HG02571 (cell line): ENCODE measurements at regions not wholly inside any gene's neighbourhood (a gene's known extent, or its start where the extent isn't known, plus 50 kb on each side); places are given as distances from the start of the nearest gene placed in this dataset.
"Not testable (repeated sequence)": the region's sequence is repeated elsewhere in the genome, so short reads cannot be mapped to it uniquely, and the experiment has no call there.

ENCODE experiments used
- ATAC-seq: cut with Tn5 transposase; IDR thresholded peaks from one replicate; pipeline ENCODE4 v1.9.1; 2021; ENCODE audit warnings: mild to moderate bottlenecking, moderate library complexity; ENCODE audit not compliant: unreplicated experiment

GRCh38 chrX:40943093-40943641 is 142.1 kb upstream of the USP9X start:
- no peak for ATAC-seq

GRCh38 chrX:40945361-40945713 is 139.9 kb upstream of the USP9X start:
- no peak for ATAC-seq

DNA sequence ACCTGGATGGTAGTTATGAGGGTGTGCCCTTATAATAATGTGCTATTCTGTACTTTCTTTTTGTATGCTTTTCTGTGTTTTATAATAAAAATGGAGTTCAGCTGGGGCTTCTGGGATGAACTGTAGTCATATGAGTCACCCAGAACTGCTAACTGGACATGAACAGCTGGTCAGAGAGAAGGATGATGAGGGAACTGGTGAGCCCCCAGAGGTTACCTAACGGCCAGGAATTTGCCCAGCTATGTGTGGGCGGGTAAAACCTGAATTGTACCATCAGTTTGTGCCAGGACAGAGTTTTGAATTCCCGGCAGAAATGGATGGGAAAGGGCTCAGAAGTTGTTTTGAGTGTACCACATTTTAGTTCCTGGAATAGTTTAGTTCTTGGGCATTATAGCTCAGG is 138.0 kb upstream of the USP9X start:
- no peak for ATAC-seq

DNA sequence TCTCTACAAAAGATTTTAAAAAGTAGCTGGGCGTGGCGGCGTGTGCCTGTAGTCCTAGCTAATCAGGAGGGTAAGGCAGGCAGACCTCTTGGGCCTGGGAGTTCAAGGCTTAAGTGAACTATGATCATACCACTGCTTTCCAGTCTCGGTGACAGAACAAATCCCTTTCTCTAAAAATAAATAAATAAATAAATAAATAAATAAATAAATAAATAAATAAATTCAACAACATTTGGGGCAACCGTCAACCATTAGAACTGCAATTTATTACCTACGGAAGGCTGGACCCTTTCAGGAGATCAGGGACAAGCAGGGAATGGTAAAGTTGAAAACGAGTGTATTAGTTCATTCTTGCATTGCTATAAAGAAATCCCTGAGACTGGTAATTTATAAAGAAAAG is 136.2 kb upstream of the USP9X start:
- no peak for ATAC-seq

- ATAC-seq, result no peak
Observed at GRCh38 chrX:40950546-40950945, 134.7 kb upstream of the USP9X start.

DNA sequence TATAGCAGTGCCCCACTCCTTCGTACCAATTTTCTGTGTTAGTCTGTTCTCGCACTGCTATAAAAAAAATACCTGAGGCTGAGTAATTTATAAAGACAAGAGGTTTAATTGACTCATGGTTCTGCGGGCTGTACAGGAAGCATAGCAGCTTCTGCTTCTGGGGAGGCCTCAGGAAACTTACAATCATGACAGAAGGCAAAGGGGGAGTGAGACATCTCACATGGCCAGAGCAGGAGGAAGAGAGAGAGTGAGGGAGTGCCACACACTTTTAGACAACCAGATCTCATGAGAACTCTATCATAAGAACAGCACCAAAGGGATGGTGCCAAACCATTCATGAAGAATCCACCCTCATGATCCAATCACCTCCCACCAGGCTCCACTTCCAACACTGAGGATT is 133.8 kb upstream of the USP9X start:
- not testable (repeated sequence) for ATAC-seq

GRCh38 chrX:40952855-40953254 is 132.4 kb upstream of the USP9X start:
- ATAC-seq, result no peak

DNA sequence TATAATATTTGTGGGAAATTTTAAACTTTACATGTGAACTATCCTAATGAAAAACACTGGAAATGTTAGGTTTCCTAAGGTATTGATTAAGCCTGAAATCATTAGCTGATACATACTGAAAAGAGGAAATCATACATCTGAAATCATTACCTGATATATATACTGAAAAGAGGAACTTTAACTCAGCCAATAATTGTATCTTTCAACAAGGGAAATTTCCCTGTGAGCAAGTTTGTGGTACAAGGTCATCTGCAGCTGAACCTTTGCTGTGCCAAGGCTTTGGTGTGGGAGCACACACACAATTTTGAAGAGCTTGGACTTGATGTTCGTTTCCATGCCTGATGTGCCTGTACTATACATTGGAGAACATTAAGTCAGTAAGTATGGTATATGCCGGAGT is 131.9 kb upstream of the USP9X start:
- ATAC-seq, result no peak

GRCh38 chrX:40960041-40960440 is 125.2 kb upstream of the USP9X start:
- ATAC-seq, result no peak

DNA sequence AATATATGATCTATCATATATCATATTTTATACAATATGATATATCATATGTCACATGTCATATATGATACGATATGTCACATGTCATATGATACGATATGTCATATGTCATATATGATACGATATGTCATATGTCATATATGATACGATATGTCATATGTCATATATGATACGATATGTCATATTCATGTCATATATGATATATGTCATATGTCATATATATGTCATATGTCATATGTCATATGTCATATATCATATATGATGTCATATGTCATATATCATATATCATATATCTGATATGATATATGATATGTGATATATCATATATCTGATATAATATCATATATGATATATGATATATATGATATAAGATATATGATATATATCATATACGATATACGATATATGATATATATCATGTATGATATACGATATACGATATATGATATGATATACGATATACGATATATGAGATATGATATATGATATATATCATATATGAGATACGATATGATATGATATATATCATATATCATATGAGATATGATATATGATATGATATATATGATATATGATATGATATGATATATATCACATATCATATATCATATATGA is 122.3 kb upstream of the USP9X start:
- no peak for ATAC-seq

DNA sequence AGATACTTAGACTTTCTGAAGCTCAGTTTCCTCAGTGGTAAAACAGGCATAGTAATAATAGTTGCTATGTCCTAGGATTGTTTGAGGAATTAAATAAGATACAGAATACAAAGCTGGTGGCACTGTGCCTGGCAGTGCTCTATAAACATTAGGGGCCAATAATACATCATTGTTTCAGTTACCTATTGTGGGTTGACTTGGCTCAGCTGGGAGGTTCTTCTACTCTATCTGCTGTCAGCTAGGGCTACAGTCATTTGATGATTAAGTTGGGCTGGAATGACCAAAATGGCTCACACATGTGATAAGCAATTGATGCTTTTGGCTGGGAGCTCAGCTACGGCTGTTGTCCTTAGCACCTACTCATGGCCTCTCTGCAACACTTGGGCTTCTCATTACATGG is 121.2 kb upstream of the USP9X start:
- ATAC-seq, result no peak

- ATAC-seq, result no peak
Observed at GRCh38 chrX:40964633-40965586, 120.3 kb upstream of the USP9X start.

DNA sequence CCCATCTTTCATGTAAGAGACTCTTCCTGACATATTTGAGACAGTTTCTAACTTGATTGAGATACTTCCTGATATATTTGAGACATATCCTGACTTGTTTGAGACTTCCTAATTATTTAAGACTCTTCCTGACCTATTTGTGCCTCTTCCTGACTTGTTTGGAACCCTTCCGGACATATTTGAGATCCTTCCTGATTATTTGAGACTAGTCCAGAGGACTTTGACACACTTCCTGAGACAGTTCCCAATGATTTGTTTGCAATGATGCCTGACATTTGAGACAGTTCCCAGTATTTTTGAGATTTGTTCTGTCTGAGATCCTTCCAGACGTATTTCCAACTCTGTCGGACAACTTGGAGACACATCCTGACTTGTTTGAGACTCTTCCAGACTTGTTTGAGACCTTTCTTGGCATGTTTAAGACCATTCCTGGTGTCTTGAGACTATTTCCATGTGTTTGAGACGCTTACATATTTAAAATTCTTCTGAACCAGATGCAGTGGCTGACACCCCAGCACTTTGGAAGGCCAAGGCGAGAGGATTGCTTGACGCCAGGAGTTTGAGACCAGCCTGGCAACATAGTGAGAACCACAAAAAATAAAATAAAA is 118.9 kb upstream of the USP9X start:
- ATAC-seq, result no peak

GRCh38 chrX:40968180-40968579 is 117.1 kb upstream of the USP9X start:
- no peak for ATAC-seq

DNA sequence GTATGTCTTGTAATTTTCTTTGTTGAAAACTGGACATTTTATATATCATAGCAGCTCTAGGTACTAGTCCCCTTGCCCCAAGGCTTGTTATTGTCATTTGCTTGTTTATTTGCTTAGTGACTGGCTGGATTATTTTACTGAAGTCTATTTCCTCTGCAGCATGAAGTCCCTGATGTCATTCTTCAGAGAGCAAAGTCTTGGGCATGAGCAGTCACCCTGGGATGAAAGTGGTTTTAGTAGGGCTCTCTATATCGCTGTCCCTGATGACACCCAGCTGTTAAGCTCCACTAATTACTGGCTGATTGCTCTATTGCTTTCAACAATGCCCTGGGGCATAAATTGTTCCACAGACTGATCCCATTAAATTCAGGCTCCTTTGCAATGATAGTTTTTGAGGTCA is 113.5 kb upstream of the USP9X start:
- no peak for ATAC-seq

DNA sequence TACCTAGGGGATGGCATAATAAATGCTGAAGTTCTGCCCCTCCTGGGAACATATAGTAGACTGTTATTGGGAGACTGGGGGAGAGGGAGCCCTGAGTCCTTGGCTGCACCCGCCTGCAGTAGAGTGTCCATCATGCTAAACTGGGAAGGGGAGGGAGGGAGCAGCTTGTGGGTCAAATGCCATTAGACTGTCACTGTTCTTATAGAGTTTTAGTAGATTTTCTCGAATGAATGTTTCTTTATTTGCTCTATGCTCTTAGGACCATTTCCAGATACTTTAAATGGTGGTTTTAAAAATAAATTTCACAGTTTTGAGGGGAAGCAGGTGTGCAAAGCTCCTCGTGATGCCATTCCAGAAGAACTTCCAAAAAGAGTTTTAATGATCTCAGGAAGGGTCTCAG is 111.6 kb upstream of the USP9X start:
- no peak for ATAC-seq

GRCh38 chrX:40975951-40976350 is 109.3 kb upstream of the USP9X start:
- no peak for ATAC-seq

GRCh38 chrX:40976981-40977380 is 108.3 kb upstream of the USP9X start:
- ATAC-seq, result no peak

DNA sequence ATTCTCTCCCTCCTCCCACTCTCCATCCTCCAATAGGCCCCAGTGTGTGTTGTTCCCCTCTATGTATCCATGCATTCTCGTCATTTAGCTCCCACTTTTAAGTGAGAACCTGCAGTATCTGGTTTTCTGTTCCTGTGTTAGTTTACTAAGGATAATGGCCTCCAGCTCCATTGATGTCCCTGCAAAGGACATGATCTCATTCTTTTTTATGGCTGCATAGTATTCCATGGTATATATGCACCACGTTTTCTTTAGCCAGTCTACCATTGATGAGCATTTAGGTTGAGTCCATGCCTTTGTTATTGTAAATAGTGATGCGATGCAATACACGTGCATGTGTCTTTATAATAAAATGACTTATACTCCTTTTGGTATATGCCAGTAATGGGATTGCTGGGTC is 100.3 kb upstream of the USP9X start:
- ATAC-seq, result no peak

- no peak for ATAC-seq
Observed at GRCh38 chrX:40987413-40987812, 97.8 kb upstream of the USP9X start.

GRCh38 chrX:40988100-40988499 is 97.1 kb upstream of the USP9X start:
- no peak for ATAC-seq

GRCh38 chrX:40993395-40993794 is 91.8 kb upstream of the USP9X start:
- ATAC-seq, result not testable (repeated sequence)
